ENCODE measurements at regions not wholly inside any gene's neighbourhood (a gene's known extent, or its start where the extent isn't known, plus 50 kb on each side); places are given as distances from the start of the nearest gene placed in this dataset.

DNA sequence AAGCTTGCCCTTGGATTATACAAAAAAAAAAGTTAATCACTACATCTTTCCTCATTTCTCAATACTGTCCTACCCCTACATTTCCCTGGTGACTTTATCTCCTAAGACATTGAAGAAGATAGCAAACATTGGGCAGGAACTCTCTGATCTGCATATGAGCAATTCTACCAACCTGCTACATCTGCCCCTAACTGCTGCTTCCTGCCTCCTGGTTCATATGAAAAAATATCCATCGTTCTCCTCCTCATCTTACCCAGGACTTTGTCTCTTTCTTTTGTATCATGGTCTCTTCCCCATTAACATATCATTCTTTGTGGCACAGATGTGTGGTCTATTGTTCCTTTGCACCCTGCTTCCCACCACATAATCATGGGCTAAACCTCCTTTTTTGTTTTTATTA is 139.7 kb upstream of the PCGF5 start:
- H3K27me3 ChIP-seq (ENCODE audit: insufficient read depth, poor library complexity, severe bottlenecking), result peaks cover 15% of the 10 kb centered on the region
- H3K27ac ChIP-seq (replicated peaks), result no peak overlapping the region
- no peak overlapping the region for H3K4me3 ChIP-seq (replicated peaks; ENCODE audit: insufficient read depth, low read length)
- DNase-seq (ENCODE audit: low read depth in 1 of 2, low spot score in 1 of 2), result no peak
- TF ChIP-seq SPI1 (IDR thresholded peaks at IDR 0.05; ENCODE audit: borderline replicate concordance, low read depth), result no peak
- TF ChIP-seq GABPA (IDR thresholded peaks at IDR 0.05; ENCODE audit: low read depth), result no peak
- TF ChIP-seq REST (IDR thresholded peaks at IDR 0.05; ENCODE audit: insufficient replicate concordance, low read depth), result no peak
- TF ChIP-seq CTCF (IDR thresholded peaks at IDR 0.05; ENCODE audit: insufficient read depth, low read length), result no peak
- no peak for TF ChIP-seq POLR2AphosphoS5 (IDR thresholded peaks at IDR 0.05; ENCODE audit: low read depth)

GRCh38 chr10:91082447-91082846 is 138.0 kb upstream of the PCGF5 start:
- Histone ChIP-seq H3K27me3 (ENCODE audit: insufficient read depth, poor library complexity, severe bottlenecking) (peaks cover 21% of the 10 kb centered on the region), H3K4me3 (replicated peaks; ENCODE audit: insufficient read depth, low read length) (no peak overlapping the region), H3K27ac (replicated peaks) (no peak overlapping the region)
- TF ChIP-seq REST (IDR thresholded peaks at IDR 0.05; ENCODE audit: insufficient replicate concordance, low read depth), result no peak
- no peak for TF ChIP-seq GABPA (IDR thresholded peaks at IDR 0.05; ENCODE audit: low read depth)
- no peak for TF ChIP-seq POLR2AphosphoS5 (IDR thresholded peaks at IDR 0.05; ENCODE audit: low read depth)
- TF ChIP-seq CTCF (IDR thresholded peaks at IDR 0.05; ENCODE audit: insufficient read depth, low read length), result no peak
- TF ChIP-seq SPI1 (IDR thresholded peaks at IDR 0.05; ENCODE audit: borderline replicate concordance, low read depth), result no peak
- DNase-seq (ENCODE audit: low read depth in 1 of 2, low spot score in 1 of 2), result no peak

DNA sequence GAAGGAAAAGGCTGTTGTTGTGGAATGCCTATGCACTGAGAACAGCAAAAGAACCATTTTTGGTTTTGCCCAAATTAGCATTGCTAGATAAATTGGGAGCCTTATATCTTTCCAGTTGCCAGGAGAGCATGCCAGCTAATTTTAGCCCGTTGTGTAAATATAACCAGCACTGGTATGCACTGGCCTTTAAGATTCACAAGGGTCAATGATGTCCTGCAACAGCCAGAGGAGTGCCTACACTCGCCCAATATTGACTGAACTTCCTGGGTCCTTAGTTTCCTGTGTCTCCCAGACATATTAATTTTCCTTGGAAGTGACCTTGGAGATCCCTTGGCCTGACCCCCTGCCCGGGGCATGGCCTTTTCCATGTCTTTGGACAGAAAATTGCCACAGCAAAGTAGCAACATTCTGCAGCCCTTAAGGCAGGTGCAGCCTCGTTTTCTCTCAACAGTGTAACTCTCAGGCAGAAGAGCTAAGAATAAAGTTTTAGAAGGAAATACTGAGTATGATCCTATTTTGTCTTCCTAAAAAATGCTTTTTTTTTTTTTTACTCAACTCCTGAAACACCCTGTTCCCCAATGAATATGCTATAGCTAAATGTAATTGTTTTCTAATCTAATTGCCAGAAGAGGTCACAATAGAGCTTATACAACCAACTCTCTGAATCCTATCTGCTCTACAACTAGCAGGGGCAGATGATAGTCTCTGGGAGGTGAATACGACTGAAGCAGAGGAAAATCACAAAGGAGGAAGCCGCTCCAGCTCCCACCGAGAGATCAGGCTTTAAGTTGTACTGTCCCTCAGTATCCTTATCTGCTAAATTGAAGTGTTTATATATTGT is 131.9 kb upstream of the PCGF5 start:
- no peak for DNase-seq (ENCODE audit: low read depth in 1 of 2, low spot score in 1 of 2)
- no peak overlapping the region for H3K4me3 ChIP-seq (replicated peaks; ENCODE audit: insufficient read depth, low read length)
- TF ChIP-seq POLR2AphosphoS5 (IDR thresholded peaks at IDR 0.05; ENCODE audit: low read depth) (no peak), SPI1 (IDR thresholded peaks at IDR 0.05; ENCODE audit: borderline replicate concordance, low read depth) (no peak), REST (IDR thresholded peaks at IDR 0.05; ENCODE audit: insufficient replicate concordance, low read depth) (no peak), CTCF (IDR thresholded peaks at IDR 0.05; ENCODE audit: insufficient read depth, low read length) (no peak), GABPA (IDR thresholded peaks at IDR 0.05; ENCODE audit: low read depth) (no peak)
- no peak overlapping the region for H3K27ac ChIP-seq (replicated peaks)
- H3K27me3 ChIP-seq (ENCODE audit: insufficient read depth, poor library complexity, severe bottlenecking), result peaks cover 9% of the 10 kb centered on the region

Measured in HL-60 (cell line).